ENCODE measurements at regions not wholly inside any gene's neighbourhood (a gene's known extent, or its start where the extent isn't known, plus 50 kb on each side); places are given as distances from the start of the nearest gene placed in this dataset.
"Not testable (repeated sequence)": the region's sequence is repeated elsewhere in the genome, so short reads cannot be mapped to it uniquely, and the experiment has no call there.

DNA sequence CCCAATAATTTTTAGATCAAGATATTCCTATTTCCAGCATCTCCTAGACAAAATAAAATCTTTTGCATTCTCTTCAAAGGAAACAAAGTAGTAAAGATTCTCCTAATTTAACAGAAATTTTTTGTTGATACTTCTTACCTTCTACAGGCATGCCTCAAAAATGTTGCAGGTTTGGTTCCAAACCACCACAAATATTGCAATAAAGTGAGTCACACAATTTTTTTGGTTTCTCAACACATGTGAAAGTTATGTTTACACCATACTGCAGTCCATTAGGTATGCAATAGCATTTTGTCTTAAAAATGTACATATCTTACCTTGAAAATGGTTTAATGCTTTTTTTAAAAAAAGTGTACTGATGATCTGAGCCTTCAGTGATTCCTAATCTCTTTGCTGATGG lies 65.6 kb upstream of the USP15 start:
- H3K4me3 ChIP-seq (ENCODE audit: low read depth, low read length): no peak overlapping the region
- DNase-seq (ENCODE audit: low read depth): no peak
- TF ChIP-seq, protein P1, sequence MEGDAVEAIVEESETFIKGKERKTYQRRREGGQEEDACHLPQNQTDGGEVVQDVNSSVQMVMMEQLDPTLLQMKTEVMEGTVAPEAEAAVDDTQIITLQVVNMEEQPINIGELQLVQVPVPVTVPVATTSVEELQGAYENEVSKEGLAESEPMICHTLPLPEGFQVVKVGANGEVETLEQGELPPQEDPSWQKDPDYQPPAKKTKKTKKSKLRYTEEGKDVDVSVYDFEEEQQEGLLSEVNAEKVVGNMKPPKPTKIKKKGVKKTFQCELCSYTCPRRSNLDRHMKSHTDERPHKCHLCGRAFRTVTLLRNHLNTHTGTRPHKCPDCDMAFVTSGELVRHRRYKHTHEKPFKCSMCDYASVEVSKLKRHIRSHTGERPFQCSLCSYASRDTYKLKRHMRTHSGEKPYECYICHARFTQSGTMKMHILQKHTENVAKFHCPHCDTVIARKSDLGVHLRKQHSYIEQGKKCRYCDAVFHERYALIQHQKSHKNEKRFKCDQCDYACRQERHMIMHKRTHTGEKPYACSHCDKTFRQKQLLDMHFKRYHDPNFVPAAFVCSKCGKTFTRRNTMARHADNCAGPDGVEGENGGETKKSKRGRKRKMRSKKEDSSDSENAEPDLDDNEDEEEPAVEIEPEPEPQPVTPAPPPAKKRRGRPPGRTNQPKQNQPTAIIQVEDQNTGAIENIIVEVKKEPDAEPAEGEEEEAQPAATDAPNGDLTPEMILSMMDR (IDR thresholded peaks at IDR 0.05; ENCODE audit: low read depth, low read length, missing control alignments): no peak

DNA sequence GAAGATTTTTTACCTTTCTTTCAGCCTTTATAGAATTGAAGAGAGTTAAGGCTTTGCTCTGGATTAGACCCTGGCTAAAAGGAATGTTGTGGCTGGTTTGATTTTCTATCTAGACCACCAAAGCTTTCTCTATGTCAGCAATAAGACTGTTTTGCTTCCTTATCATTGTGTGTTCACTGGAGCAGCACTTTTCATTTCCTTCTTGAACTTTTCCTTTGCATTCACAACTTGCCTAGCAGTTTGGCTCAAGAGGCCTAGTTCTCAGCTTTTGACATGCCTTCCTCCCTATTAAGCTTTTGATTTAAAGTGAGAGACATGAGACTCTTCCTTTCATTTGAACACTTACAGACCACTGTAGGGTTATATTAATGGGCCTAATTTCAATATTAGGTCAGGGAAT lies 64.1 kb upstream of the USP15 start:
- DNase-seq (ENCODE audit: low read depth): no peak
- H3K4me3 ChIP-seq (ENCODE audit: low read depth, low read length): no peak overlapping the region
- TF ChIP-seq, protein P1 (IDR thresholded peaks at IDR 0.05; ENCODE audit: low read depth, low read length, missing control alignments): no peak

DNA sequence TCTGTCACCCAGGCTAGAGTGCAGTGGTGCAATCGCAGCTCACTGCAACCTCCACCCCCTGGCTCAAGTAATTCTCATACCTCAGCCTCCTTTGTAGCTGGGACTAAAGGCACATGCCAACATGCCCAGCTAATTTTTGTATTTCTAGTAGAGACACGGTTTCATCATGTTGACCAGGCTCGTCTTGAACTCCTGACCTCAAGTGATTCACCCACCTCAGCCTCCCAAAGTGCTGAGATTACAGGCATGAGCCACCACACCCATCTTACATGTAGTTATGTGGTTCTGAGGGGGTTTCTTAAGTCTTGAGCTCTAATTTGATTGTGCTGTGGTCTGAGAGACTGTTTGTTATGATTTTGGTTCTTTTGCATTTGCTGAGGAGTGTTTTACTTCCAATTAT lies 57.3 kb upstream of the USP15 start:
- DNase-seq (ENCODE audit: low read depth); H3K4me3 ChIP-seq (ENCODE audit: low read depth, low read length): not testable (repeated sequence)

DNA sequence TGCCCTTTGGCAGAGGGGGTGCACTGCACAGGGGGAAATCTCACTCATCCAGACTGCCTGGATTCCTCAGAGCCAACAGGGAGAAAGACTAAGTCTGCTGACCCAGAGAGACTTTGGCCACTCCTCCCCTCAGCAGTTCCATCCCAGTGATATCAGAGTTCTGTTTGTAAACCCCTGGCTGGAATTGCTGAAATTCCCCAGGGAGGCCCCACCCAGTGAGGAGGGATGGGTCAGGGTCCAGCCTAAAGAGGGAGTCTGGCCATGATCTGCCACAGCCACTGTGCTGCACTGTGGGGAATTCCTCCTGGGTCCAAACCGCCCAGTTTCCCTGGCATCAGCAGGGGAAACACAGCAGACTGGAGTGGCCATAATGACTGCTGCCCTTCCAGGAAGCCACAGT lies 54.9 kb upstream of the USP15 start:
- TF ChIP-seq, protein P1 (IDR thresholded peaks at IDR 0.05; ENCODE audit: low read depth, low read length, missing control alignments): no peak
- no peak overlapping the region for H3K4me3 ChIP-seq (ENCODE audit: low read depth, low read length)
- DNase-seq (ENCODE audit: low read depth): no peak

DNA sequence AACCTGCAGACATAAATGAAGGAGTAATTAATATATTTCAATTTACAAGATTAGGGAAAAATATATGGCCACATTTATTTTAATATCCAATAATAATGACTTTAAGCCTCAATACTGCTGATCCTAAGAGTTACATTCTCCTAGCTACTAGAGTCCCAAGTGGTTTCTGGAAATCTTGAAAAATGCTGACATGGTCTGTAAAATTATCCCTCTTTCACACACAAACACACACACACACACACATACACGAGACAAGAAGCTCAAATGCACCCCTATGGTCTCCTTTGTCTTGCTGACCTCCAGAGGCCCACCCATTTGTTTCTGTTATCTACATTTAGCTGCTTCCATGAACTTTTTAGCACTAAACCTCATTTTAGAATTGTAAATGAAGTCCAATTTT lies 53.0 kb upstream of the USP15 start:
- DNase-seq (ENCODE audit: low read depth): no peak
- H3K4me3 ChIP-seq (ENCODE audit: low read depth, low read length): no peak overlapping the region
- TF ChIP-seq, protein P1 (IDR thresholded peaks at IDR 0.05; ENCODE audit: low read depth, low read length, missing control alignments): no peak
